ENCODE measurements at regions not wholly inside any gene's neighbourhood (a gene's known extent, or its start where the extent isn't known, plus 50 kb on each side); places are given as distances from the start of the nearest gene placed in this dataset.
A peak's percentile ranks its signal among the peaks of the same experiment; 100 is the strongest.

- DNase-seq (ENCODE audit: low read depth): no peak
These were observed 177.3 kb upstream of the PHYHIPL start for GRCh38 chr10:58998924-58999713.

- no peak for DNase-seq (ENCODE audit: low read depth)
These were observed 176.1 kb upstream of the PHYHIPL start for GRCh38 chr10:59000162-59000825.

GRCh38 chr10:59002011-59002410 is 174.4 kb upstream of the PHYHIPL start:
- no peak for DNase-seq (ENCODE audit: low read depth)

- no peak for DNase-seq (ENCODE audit: low read depth)
These were observed 173.2 kb upstream of the PHYHIPL start for GRCh38 chr10:59003203-59003602.

GRCh38 chr10:59004392-59004791 is 172.1 kb upstream of the PHYHIPL start:
- DNase-seq (ENCODE audit: low read depth): no peak

- peak; percentile 21 for DNase-seq (ENCODE audit: low read depth)
These were observed 169.7 kb upstream of the PHYHIPL start for GRCh38 chr10:59006511-59007306.

GRCh38 chr10:59007307-59008025 is 169.0 kb upstream of the PHYHIPL start:
- no peak for DNase-seq (ENCODE audit: low read depth)

GRCh38 chr10:59008452-59008851 is 168.0 kb upstream of the PHYHIPL start:
- DNase-seq (ENCODE audit: low read depth): no peak

- no peak for DNase-seq (ENCODE audit: low read depth)
These were observed 164.3 kb upstream of the PHYHIPL start for GRCh38 chr10:59011972-59012632.

- no peak for DNase-seq (ENCODE audit: low read depth)
These were observed 163.6 kb upstream of the PHYHIPL start for GRCh38 chr10:59012839-59013238.

GRCh38 chr10:59016043-59016442 is 160.4 kb upstream of the PHYHIPL start:
- no peak for DNase-seq (ENCODE audit: low read depth)

- no peak for DNase-seq (ENCODE audit: low read depth)
These were observed 157.5 kb upstream of the PHYHIPL start for GRCh38 chr10:59018977-59019376.

GRCh38 chr10:59019603-59020002 is 156.8 kb upstream of the PHYHIPL start:
- no peak for DNase-seq (ENCODE audit: low read depth)

GRCh38 chr10:59020502-59020901 is 155.9 kb upstream of the PHYHIPL start:
- DNase-seq (ENCODE audit: low read depth): no peak

GRCh38 chr10:59025981-59026765 is 150.3 kb upstream of the PHYHIPL start:
- DNase-seq (ENCODE audit: low read depth): no peak

GRCh38 chr10:59027975-59028655 is 148.3 kb upstream of the PHYHIPL start:
- peak; percentile 1 for DNase-seq (ENCODE audit: low read depth)

- DNase-seq (ENCODE audit: low read depth): no peak
These were observed 142.8 kb upstream of the PHYHIPL start for GRCh38 chr10:59033622-59034021.

- no peak for DNase-seq (ENCODE audit: low read depth)
These were observed 140.0 kb upstream of the PHYHIPL start for GRCh38 chr10:59036311-59037017.

GRCh38 chr10:59037018-59037389 is 139.4 kb upstream of the PHYHIPL start:
- no peak for DNase-seq (ENCODE audit: low read depth)

- no peak for DNase-seq (ENCODE audit: low read depth)
These were observed 138.9 kb upstream of the PHYHIPL start for GRCh38 chr10:59037506-59037905.
